ACHN (cell line): ENCODE measurements at regions not wholly inside any gene's neighbourhood (a gene's known extent, or its start where the extent isn't known, plus 50 kb on each side); places are given as distances from the start of the nearest gene placed in this dataset.

Experiments
- DNase-seq: peaks from one replicate; pipeline ENCODE4 v3.0.0-alpha.2; 2015
- in situ Hi-C: cut with HindIII; loops from 2 replicates; pipeline ENCODE4 v1.10.0; 2017; ENCODE audit warnings: low sequenced_read_pairs, low pct_ligation_motif_present, low pct_unique_long_range_greater_than_20kb

GRCh38 chr20:20953738-20954618 lies 152.2 kb downstream of the LINC00237 start:
- in situ Hi-C loops: no loop called here
- no peak for DNase-seq

GRCh38 chr20:20950620-20951019 lies 155.5 kb downstream of the LINC00237 start:
- DNase-seq: no peak
- in situ Hi-C loops: no loop called here

DNA sequence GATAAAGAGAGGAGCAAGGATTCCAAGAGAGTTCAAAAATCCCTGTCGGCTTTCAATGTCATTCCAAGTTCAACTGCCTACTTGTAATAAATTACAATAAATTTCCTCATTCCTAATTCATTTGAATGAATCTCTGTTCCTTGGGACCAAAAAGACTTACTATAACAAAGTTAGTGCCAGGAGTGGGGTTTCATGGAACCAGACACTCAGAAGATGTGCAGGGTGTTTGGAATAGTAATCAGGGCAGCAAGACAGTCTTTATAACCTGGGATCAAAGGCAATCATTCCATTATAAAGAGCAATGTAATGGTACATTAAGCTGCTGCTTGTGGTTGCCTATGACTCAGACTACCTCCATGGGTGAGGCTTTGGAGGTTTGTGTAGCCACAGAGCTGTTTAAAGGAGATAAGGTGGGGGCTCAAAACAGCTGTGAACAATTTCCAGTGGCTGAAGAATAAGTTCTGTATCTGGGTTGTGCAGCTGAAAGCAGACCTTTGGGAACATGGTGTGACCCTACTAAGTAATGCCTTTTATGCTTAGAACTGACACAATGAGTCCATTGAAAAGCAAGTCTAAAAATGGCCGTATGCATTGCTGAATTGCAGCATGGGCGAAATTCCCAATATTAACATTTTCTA lies 159.9 kb downstream of the LINC00237 start:
- in situ Hi-C loops: no loop called here
- peak; percentile 17 for DNase-seq

DNA sequence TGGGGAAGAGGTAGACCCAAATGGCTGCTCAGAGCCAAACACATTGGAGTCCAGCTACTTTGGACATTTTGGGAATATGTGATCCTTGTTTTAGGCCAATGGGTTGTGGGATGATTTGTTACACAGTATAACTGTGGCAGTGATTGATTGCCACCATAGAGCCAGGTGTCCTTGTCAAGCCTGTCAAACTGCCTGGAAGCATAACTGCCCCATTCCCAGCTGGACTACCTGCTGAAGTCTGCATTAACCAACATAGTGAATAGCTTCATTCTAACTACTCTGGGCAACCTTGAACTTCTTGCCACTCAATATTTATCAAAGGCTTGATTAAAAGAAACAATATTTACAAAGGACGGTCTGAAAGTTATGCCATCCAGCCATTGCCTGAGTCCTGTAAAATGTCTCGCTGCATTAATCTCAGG lies 164.7 kb downstream of the LINC00237 start:
- no peak for DNase-seq
- in situ Hi-C loops: no loop called here

GRCh38 chr20:20939006-20939405 lies 167.2 kb downstream of the LINC00237 start:
- no peak for DNase-seq
- in situ Hi-C loops: no loop called here

DNA sequence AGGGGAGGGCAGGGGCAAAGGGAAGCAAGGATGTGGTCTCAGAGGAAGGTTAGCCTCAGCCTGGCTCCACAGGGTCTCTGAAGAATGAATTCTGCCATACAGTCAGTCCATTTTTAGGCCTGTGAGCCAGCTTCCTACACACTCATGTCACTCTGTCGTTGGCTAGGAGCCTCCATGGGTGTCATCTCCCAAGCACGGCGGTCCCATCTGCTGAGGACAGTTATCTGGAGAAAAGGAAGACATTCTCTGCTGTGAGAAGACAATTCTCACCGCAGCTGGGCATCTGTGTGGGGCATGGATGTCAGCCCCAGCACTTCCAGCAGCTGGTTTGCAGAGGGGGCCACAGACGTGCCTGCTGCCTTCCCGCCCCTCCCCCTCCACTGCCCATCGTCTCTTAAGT lies 167.6 kb downstream of the LINC00237 start:
- in situ Hi-C loops: no loop called here
- no peak for DNase-seq

- in situ Hi-C loops: no loop called here
Measured at GRCh38 chr20:20938131-20938530, 168.0 kb downstream of the LINC00237 start.

DNA sequence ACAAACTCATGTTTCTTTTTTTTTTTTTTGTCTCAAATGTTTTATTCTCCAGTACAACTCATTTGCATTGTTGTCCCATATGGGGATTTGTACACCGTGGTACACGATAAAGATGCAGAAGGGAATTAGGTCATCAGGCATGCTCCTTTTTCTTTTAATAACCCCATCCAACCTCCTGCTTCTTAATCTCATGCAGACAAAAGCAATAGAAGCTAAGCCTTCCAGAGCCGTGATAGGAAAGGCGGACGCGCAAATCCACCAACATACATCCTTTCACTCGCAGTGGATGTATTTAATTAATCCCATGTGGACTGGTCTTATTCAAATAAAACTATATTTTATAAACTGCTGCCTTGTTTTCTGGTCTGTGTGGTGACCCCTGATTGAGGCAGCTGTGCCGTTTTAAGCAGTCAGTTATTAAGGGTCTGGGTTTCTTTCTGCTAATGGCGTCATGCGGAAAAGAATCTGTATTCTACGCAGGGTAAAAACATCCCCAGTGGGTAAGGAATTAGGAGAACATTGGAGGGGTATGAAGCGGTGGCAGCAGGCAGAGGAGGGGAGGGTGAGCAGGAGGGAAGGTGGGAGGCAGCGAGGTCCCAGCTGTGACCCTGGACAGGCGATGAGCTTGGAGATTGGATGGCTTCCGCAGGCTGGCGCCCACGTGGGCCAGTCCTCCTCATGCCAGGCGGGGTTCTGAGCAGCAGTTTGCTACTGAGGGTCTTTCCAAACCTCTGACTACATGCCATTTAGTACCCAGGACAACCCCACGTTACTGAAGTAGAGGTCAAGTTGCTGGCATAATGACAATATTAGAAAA lies 172.8 kb downstream of the LINC00237 start:
- in situ Hi-C loops: no loop called here

More at GRCh38 chr20:20938131-20938530, 168.0 kb downstream of the LINC00237 start:
- DNase-seq: no peak

GRCh38 chr20:20932156-20932555 lies 174.0 kb downstream of the LINC00237 start:
- in situ Hi-C loops: no loop called here

More for the DNA sequence above, 172.8 kb downstream of the LINC00237 start:
- DNase-seq: no peak

GRCh38 chr20:20931632-20932031 lies 174.5 kb downstream of the LINC00237 start:
- in situ Hi-C loops: no loop called here
- no peak for DNase-seq

More at GRCh38 chr20:20932156-20932555, 174.0 kb downstream of the LINC00237 start:
- DNase-seq: no peak

DNA sequence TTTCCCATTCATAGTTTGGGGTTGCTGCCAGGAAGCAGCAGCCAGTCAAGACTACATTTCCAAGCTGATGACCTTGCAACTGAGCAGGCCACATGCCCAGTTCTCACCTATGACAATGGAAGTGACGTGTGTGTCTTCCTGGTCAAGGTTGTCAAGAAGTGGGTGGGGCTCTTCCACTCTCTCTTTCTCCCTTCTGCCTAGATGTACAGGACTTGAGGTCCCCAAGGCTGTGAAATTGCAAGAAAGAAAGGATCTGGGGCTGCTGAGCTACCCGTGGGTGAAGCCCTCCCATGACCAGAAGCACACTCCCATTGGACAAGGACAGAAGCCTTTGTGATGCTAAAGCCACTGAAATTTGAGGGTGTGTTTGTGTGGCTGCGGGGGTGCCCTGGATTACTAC lies 175.1 kb downstream of the LINC00237 start:
- in situ Hi-C loops: no loop called here
- no peak for DNase-seq

DNA sequence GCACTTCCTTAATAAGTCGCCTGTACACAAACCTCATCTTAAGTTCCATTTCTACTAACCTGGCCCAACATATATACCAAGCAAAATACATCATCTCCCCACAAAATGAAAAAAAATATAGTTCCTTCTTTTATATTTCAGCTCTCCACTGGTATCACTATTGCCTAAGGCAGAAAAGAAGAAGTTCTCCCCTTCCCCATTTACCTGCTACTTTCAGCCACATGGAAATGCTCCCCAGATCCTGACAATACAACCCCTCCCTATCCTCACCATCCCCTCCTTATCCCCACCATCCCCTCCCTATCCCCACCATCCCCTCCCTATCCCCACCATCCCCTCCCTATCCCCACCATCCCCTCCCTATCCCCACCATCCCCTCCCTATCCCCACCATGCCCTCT lies 175.7 kb downstream of the LINC00237 start:
- in situ Hi-C loops: no loop called here
- DNase-seq: no peak

DNA sequence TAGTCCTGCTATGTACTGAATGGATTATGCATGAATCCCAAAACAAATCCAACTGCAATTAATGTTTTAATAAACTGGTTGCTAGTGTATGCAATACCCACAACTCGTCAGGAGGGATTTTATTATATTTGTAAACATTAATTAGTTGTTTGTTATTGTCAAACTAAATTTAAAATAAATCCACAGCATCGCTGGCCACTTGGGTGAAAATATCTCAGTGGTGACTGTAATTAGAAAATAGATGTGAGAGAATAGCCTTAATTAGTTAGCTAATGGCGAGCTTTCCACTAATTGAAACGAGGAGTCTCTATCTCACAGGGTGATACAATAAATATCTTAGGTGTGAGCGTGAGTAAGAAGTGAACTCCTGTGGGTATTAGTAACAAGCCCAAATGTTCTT lies 176.8 kb downstream of the LINC00237 start:
- in situ Hi-C loops: no loop called here
- DNase-seq: no peak

DNA sequence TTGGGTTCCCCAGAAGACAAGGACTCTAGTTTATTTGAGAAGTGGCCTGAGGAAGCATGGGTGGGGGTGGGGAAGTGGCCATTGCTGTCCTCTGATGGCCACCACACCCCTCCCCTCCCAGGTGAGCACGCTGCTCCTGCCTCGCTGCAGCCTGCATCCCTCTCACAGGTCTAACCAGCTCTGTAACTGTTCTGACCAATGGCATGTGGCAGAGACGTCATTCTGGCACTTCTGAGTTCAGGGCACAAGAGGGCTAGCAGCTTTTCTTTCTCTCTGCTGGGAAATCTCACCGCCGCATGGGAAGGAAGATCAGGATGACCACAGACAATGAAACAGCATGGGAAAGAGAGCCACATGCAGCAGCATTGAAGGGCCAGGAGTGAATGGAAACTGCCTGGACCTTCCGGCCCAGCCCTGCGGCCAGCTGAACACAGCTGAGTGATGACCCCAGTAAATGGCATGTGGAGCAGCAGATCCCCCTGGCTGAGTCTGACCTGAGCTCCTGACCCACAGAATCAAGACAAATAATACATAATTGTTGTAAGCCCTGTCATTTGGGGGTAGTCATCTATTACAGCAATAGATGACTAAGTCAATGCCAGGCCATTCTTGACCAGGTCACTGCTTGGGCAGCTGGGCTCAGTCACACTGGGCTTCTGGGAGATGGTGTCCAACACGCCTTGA lies 179.8 kb downstream of the LINC00237 start:
- in situ Hi-C loops: no loop called here

DNA sequence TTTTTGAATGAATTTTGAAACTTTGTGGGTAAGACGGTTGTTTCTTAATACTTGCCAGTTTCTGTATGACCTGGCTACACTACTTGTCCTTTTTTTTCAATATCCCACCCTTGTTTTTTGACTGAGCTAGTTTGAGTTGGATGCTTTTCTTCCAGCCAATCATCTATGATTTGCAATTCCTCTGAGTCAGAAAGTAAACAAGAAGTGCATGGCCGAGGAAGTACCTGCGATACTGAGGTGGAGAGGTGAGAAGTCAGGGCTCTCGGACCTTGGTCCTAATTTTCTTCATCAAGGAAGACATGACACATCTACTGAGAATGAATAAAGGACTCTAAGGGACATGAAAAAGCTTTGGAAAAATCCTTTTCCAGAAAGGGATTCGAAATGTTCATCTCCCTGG lies 185.7 kb downstream of the LINC00237 start:
- in situ Hi-C loops: no loop called here
- no peak for DNase-seq

More for the DNA sequence above, 179.8 kb downstream of the LINC00237 start:
- DNase-seq: no peak

DNA sequence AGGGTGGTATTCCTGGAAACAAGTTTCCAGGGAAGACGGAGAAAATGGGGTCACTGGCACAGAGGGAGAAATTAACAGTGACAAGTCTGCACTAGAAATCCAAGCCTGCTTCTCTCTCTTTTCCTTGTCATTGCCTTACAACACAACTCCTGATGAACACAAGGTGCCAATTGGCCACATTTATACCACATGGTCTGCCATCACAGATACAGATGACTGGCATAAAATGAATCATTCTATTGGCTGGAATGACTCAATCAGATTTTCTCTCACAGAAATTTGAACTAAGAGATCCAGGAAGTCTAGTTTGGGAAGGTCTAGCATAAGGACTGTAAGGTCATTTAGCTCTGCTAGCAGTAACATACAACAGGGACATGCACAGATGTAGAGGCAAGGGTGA lies 190.3 kb downstream of the LINC00237 start:
- in situ Hi-C loops: no loop called here
- DNase-seq: no peak

GRCh38 chr20:20904501-20904831 lies 192.0 kb upstream of the RALGAPA2 start:
- no peak for DNase-seq
- in situ Hi-C loops: no loop called here

DNA sequence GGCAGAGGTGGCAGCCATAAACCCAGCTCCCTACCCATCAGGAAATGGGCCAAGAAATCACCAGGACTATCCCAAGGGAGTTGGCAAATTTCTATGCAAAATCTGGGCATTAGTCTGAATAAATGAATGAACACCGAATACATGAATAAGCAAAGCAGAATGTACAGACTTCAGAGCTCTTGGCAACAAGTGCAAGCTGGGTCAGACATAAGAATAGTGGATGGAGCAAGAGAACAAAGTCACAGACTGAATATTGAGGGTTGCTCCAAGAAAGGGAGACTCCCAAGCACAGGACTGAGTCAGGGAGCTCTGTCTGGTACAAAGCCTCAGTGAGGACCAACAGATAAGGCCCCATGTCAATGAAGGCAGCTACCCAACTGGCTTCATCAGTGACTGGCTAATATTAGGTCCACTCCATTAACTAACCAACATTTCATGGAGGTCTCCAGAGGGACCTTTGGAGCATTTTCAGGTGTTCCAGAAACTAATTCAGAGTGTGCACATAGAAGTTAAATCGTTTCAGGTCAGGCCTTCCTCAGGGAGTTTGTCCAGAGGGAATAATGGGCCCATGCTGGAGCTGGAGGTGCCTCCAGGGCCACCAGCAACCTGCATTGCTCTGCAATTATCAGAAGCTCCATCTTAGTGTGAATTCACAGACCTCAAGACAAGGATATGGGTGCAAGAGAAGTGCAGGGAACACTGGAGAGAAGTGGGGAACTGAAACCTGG lies 191.5 kb upstream of the RALGAPA2 start:
- in situ Hi-C loops: no loop called here
- DNase-seq: no peak
